ENCODE measurements at regions not wholly inside any gene's neighbourhood (a gene's known extent, or its start where the extent isn't known, plus 50 kb on each side); places are given as distances from the start of the nearest gene placed in this dataset.

GRCh38 chr12:24483732-24484131 is 465.2 kb downstream of the BCAT1 start:
- Histone ChIP-seq H2AK5ac (ENCODE audit: low read depth, low read length) (no peak overlapping the region), H3K79me1 (ENCODE audit: low read depth, low read length) (no peaks in the 10 kb centered on the region), H3K18ac (ENCODE audit: low read length) (no peak overlapping the region), H3K23ac (ENCODE audit: low read depth, low read length, poor library complexity) (no peak overlapping the region), H3K9me3 (replicated peaks in 1 of 2; ENCODE audit: control insufficient read depth in 2 of 2, insufficient read depth in 1 of 2, low read depth in 1 of 2, low read length in 2 of 2) (peaks cover 0 to 3% of the 10 kb centered on the region in 2 donors), H4K91ac (ENCODE audit: low read depth, low read length, poor library complexity) (no peak overlapping the region), H3K4me1 (ENCODE audit: control insufficient read depth in 2 of 2, insufficient read depth in 1 of 2, low read depth in 1 of 2, low read length in 2 of 2) (peaks cover 2 to 6% of the 10 kb centered on the region in 2 donors), H3K27ac (replicated peaks; ENCODE audit: low read length) (no peak overlapping the region), H3K9ac (ENCODE audit: low read depth, low read length, poor library complexity) (no peak overlapping the region), H2BK120ac (ENCODE audit: low read depth, low read length) (no peak overlapping the region), H3K27me3 (ENCODE audit: control insufficient read depth in 3 of 3, insufficient read depth in 3 of 3, low read depth in 1 of 3, low read length in 3 of 3) (no peaks in the 10 kb centered on the region), H4K8ac (ENCODE audit: low read depth, low read length) (no peak overlapping the region), H3K36me3 (replicated peaks in 1 of 2; ENCODE audit: control insufficient read depth in 2 of 2, insufficient read depth in 2 of 2, low read length in 2 of 2) (peaks cover 0 to 8% of the 10 kb centered on the region in 2 donors), H3K14ac (ENCODE audit: low read length) (no peak overlapping the region), H3K4me3 (ENCODE audit: low read length in 2 of 2) (no peak overlapping the region), H2BK15ac (ENCODE audit: low read length) (no peak overlapping the region), H3K4ac (ENCODE audit: low read length) (no peak overlapping the region), H3K4me2 (ENCODE audit: insufficient read depth, low read length, poor library complexity, severe bottlenecking) (no peak overlapping the region), H2AFZ (ENCODE audit: low read length) (no peak overlapping the region), H2BK12ac (ENCODE audit: low read length) (no peak overlapping the region), H2BK5ac (ENCODE audit: low read length) (no peak overlapping the region)
- DNase-seq (ENCODE audit: low spot score) = no peak
- no CpG with 5 or more reads among the region's 3 CpGs for WGBS, 2 donors (ENCODE audit: extremely low coverage in 2 of 2, insufficient read length in 2 of 2, insufficient replicate concordance in 1 of 2)

GRCh38 chr12:24482882-24483604 is 465.9 kb downstream of the BCAT1 start:
- H2BK15ac ChIP-seq (ENCODE audit: low read length) = no peak overlapping the region
- no peak overlapping the region for H3K4me3 ChIP-seq (ENCODE audit: low read length in 2 of 2)
- H3K27me3 ChIP-seq (ENCODE audit: control insufficient read depth in 3 of 3, insufficient read depth in 3 of 3, low read depth in 1 of 3, low read length in 3 of 3) = no peaks in the 10 kb centered on the region
- WGBS, 2 donors (ENCODE audit: extremely low coverage in 2 of 2, insufficient read length in 2 of 2, insufficient replicate concordance in 1 of 2) = no CpG with 5 or more reads among the region's 3 CpGs
- no peaks in the 10 kb centered on the region for H3K79me1 ChIP-seq (ENCODE audit: low read depth, low read length)
- H3K14ac ChIP-seq (ENCODE audit: low read length) = no peak overlapping the region
- H3K9me3 ChIP-seq (replicated peaks in 1 of 2; ENCODE audit: control insufficient read depth in 2 of 2, insufficient read depth in 1 of 2, low read depth in 1 of 2, low read length in 2 of 2) = peaks cover 0 to 3% of the 10 kb centered on the region in 2 donors
- H4K91ac ChIP-seq (ENCODE audit: low read depth, low read length, poor library complexity) = no peak overlapping the region
- no peak overlapping the region for H3K9ac ChIP-seq (ENCODE audit: low read depth, low read length, poor library complexity)
- no peak overlapping the region for H3K4me2 ChIP-seq (ENCODE audit: insufficient read depth, low read length, poor library complexity, severe bottlenecking)
- no peak overlapping the region for H3K4ac ChIP-seq (ENCODE audit: low read length)
- no peak overlapping the region for H3K23ac ChIP-seq (ENCODE audit: low read depth, low read length, poor library complexity)
- H3K18ac ChIP-seq (ENCODE audit: low read length) = no peak overlapping the region
- H2AFZ ChIP-seq (ENCODE audit: low read length) = no peak overlapping the region
- no peak overlapping the region for H2BK120ac ChIP-seq (ENCODE audit: low read depth, low read length)
- no peak for DNase-seq (ENCODE audit: low spot score)
- H3K4me1 ChIP-seq (ENCODE audit: control insufficient read depth in 2 of 2, insufficient read depth in 1 of 2, low read depth in 1 of 2, low read length in 2 of 2) = peaks cover 2 to 6% of the 10 kb centered on the region in 2 donors
- H4K8ac ChIP-seq (ENCODE audit: low read depth, low read length) = no peak overlapping the region
- no peak overlapping the region for H3K27ac ChIP-seq (replicated peaks; ENCODE audit: low read length)
- H3K36me3 ChIP-seq (replicated peaks in 1 of 2; ENCODE audit: control insufficient read depth in 2 of 2, insufficient read depth in 2 of 2, low read length in 2 of 2) = peaks cover 0 to 8% of the 10 kb centered on the region in 2 donors
- H2BK5ac ChIP-seq (ENCODE audit: low read length) = no peak overlapping the region
- no peak overlapping the region for H2AK5ac ChIP-seq (ENCODE audit: low read depth, low read length)
- no peak overlapping the region for H2BK12ac ChIP-seq (ENCODE audit: low read length)

GRCh38 chr12:24482044-24482443 is 466.9 kb downstream of the BCAT1 start:
- WGBS, 2 donors (ENCODE audit: extremely low coverage in 2 of 2, insufficient read length in 2 of 2, insufficient replicate concordance in 1 of 2) = no CpG with 5 or more reads among the region's 3 CpGs
- H3K4me1 ChIP-seq (ENCODE audit: control insufficient read depth in 2 of 2, insufficient read depth in 1 of 2, low read depth in 1 of 2, low read length in 2 of 2) = peaks cover 2 to 6% of the 10 kb centered on the region in 2 donors
- H4K8ac ChIP-seq (ENCODE audit: low read depth, low read length) = no peak overlapping the region
- no peak overlapping the region for H3K14ac ChIP-seq (ENCODE audit: low read length)
- no peak for DNase-seq (ENCODE audit: low spot score)
- no peak overlapping the region for H3K27ac ChIP-seq (replicated peaks; ENCODE audit: low read length)
- no peak overlapping the region for H4K91ac ChIP-seq (ENCODE audit: low read depth, low read length, poor library complexity)
- H3K79me1 ChIP-seq (ENCODE audit: low read depth, low read length) = no peaks in the 10 kb centered on the region
- no peak overlapping the region for H2BK120ac ChIP-seq (ENCODE audit: low read depth, low read length)
- H3K9me3 ChIP-seq (replicated peaks in 1 of 2; ENCODE audit: control insufficient read depth in 2 of 2, insufficient read depth in 1 of 2, low read depth in 1 of 2, low read length in 2 of 2) = peaks cover 0 to 3% of the 10 kb centered on the region in 2 donors
- H2AFZ ChIP-seq (ENCODE audit: low read length) = no peak overlapping the region
- no peak overlapping the region for H2BK15ac ChIP-seq (ENCODE audit: low read length)
- no peak overlapping the region for H3K4me2 ChIP-seq (ENCODE audit: insufficient read depth, low read length, poor library complexity, severe bottlenecking)
- no peak overlapping the region for H2AK5ac ChIP-seq (ENCODE audit: low read depth, low read length)
- no peak overlapping the region for H3K4ac ChIP-seq (ENCODE audit: low read length)
- H2BK5ac ChIP-seq (ENCODE audit: low read length) = no peak overlapping the region
- no peak overlapping the region for H3K9ac ChIP-seq (ENCODE audit: low read depth, low read length, poor library complexity)
- no peak overlapping the region for H3K18ac ChIP-seq (ENCODE audit: low read length)
- H3K36me3 ChIP-seq (replicated peaks in 1 of 2; ENCODE audit: control insufficient read depth in 2 of 2, insufficient read depth in 2 of 2, low read length in 2 of 2) = peaks cover 0 to 8% of the 10 kb centered on the region in 2 donors
- H3K27me3 ChIP-seq (ENCODE audit: control insufficient read depth in 3 of 3, insufficient read depth in 3 of 3, low read depth in 1 of 3, low read length in 3 of 3) = no peaks in the 10 kb centered on the region
- no peak overlapping the region for H2BK12ac ChIP-seq (ENCODE audit: low read length)
- H3K4me3 ChIP-seq (ENCODE audit: low read length in 2 of 2) = no peak overlapping the region
- no peak overlapping the region for H3K23ac ChIP-seq (ENCODE audit: low read depth, low read length, poor library complexity)

GRCh38 chr12:24480766-24481449 is 468.0 kb downstream of the BCAT1 start:
- Histone ChIP-seq H3K27me3 (ENCODE audit: control insufficient read depth in 3 of 3, insufficient read depth in 3 of 3, low read depth in 1 of 3, low read length in 3 of 3) (no peaks in the 10 kb centered on the region), H3K4me1 (ENCODE audit: control insufficient read depth in 2 of 2, insufficient read depth in 1 of 2, low read depth in 1 of 2, low read length in 2 of 2) (peaks cover 2 to 6% of the 10 kb centered on the region in 2 donors), H3K9ac (ENCODE audit: low read depth, low read length, poor library complexity) (no peak overlapping the region), H3K18ac (ENCODE audit: low read length) (no peak overlapping the region), H2BK12ac (ENCODE audit: low read length) (no peak overlapping the region), H3K4ac (ENCODE audit: low read length) (no peak overlapping the region), H3K79me1 (ENCODE audit: low read depth, low read length) (no peaks in the 10 kb centered on the region), H3K14ac (ENCODE audit: low read length) (no peak overlapping the region), H2BK15ac (ENCODE audit: low read length) (no peak overlapping the region), H2BK5ac (ENCODE audit: low read length) (no peak overlapping the region), H3K27ac (replicated peaks; ENCODE audit: low read length) (no peak overlapping the region), H3K4me2 (ENCODE audit: insufficient read depth, low read length, poor library complexity, severe bottlenecking) (no peak overlapping the region), H4K91ac (ENCODE audit: low read depth, low read length, poor library complexity) (no peak overlapping the region), H2AK5ac (ENCODE audit: low read depth, low read length) (no peak overlapping the region), H4K8ac (ENCODE audit: low read depth, low read length) (no peak overlapping the region), H2AFZ (ENCODE audit: low read length) (no peak overlapping the region), H3K9me3 (replicated peaks in 1 of 2; ENCODE audit: control insufficient read depth in 2 of 2, insufficient read depth in 1 of 2, low read depth in 1 of 2, low read length in 2 of 2) (peaks cover 0 to 7% of the 10 kb centered on the region in 2 donors), H3K23ac (ENCODE audit: low read depth, low read length, poor library complexity) (no peak overlapping the region), H3K36me3 (replicated peaks in 1 of 2; ENCODE audit: control insufficient read depth in 2 of 2, insufficient read depth in 2 of 2, low read length in 2 of 2) (peaks cover 0 to 8% of the 10 kb centered on the region in 2 donors), H3K4me3 (ENCODE audit: low read length in 2 of 2) (no peak overlapping the region), H2BK120ac (ENCODE audit: low read depth, low read length) (no peak overlapping the region)
- WGBS, 2 donors (ENCODE audit: extremely low coverage in 2 of 2, insufficient read length in 2 of 2, insufficient replicate concordance in 1 of 2) = 89% methylated on average over 1 of the region's 5 CpGs; no CpG with 5 or more reads in 1 of the 2 donors
- no peak for DNase-seq (ENCODE audit: low spot score)
